Uterus (tissue), 3 donors: ENCODE measurements at regions not wholly inside any gene's neighbourhood (a gene's known extent, or its start where the extent isn't known, plus 50 kb on each side); places are given as distances from the start of the nearest gene placed in this dataset.

Experiments used
- DNase-seq, 2 donors: peaks; one replicate each; pipeline ENCODE4 v3.0.0-alpha.2; 2019 to 2020
- H3K27ac ChIP-seq, 2 donors: fragments of 200-600 bp; sonication (generic); 1 replicate in 1 of 2; 2 replicates in 1 of 2; pipeline ENCODE4 v1.5.1; 2016 to 2018
- H3K27me3 ChIP-seq, 2 donors: fragments of 200-600 bp; sonication (generic); one replicate each; pipeline ENCODE4 v1.5.1; 2018 to 2019; ENCODE audit warnings: control low read depth in 1 of 2
- H3K36me3 ChIP-seq, 2 donors: fragments of 200-600 bp; sonication (generic); one replicate each; pipeline ENCODE4 v1.5.1; 2019; ENCODE audit warnings: control low read depth in 1 of 2
- H3K4me1 ChIP-seq, 2 donors: fragments of 200-600 bp; sonication (generic); one replicate each; pipeline ENCODE4 v1.5.1; 2018 to 2019; ENCODE audit warnings: control low read depth in 1 of 2
- H3K4me3 ChIP-seq, 2 donors: fragments of 200-600 bp; sonication (generic); 1 replicate in 1 of 2; 2 replicates in 1 of 2; pipeline ENCODE4 v1.5.1; 2018 to 2019; ENCODE audit warnings: mild to moderate bottlenecking in 1 of 2
- H3K9me3 ChIP-seq, 2 donors: fragments of 200-600 bp; sonication (generic); one replicate each; pipeline ENCODE4 v1.5.1; 2019; ENCODE audit warnings: control low read depth in 1 of 2
- CTCF ChIP-seq, 4 experiments: fragments of 200-600 bp in 2 of 4; fragments of 450-650 bp in 2 of 4; sonication (generic) in 2 of 4; IDR thresholded peaks; one replicate each; pipeline ENCODE4 v1.5.1; 2016 to 2019; ENCODE audit warnings: antibody characterized with exemption in 4 of 4, mild to moderate bottlenecking in 2 of 4, moderate library complexity in 1 of 4
- POLR2A ChIP-seq, 2 donors: fragments of 450-650 bp; IDR thresholded peaks; one replicate each; pipeline ENCODE4 v1.6.1; 2016; ENCODE audit warnings: antibody characterized with exemption in 2 of 2, mild to moderate bottlenecking in 1 of 2, moderate library complexity in 1 of 2
- intact Hi-C: fragments of 100-400 bp; cut with DNase I; formaldehyde crosslinking; loops from one replicate; pipeline ENCODE4 v1.15.1; 2023; ENCODE audit warnings: low total_unique reads
- donor health status: DM: yes; HTN: yes; CAD: no.

GRCh38 chr17:10932938-10933337 is 95.1 kb upstream of the PIRT start:
- H3K36me3 ChIP-seq = no peaks in the 10 kb centered on the region
- intact Hi-C loops = no loop called here
- no peaks in the 10 kb centered on the region for H3K27me3 ChIP-seq
- TF ChIP-seq POLR2A (IDR thresholded peaks at IDR 0.05) (no peak), CTCF (IDR thresholded peaks at IDR 0.05) (no peak)
- H3K4me1 ChIP-seq = no peaks in the 10 kb centered on the region
- DNase-seq = no peak
- no peak overlapping the region for H3K27ac ChIP-seq
- no peak overlapping the region for H3K4me3 ChIP-seq
- H3K9me3 ChIP-seq = no peaks in the 10 kb centered on the region

- DNase-seq = no peak
- Histone ChIP-seq H3K9me3 (no peaks in the 10 kb centered on the region), H3K4me3 (no peak overlapping the region), H3K36me3 (no peaks in the 10 kb centered on the region), H3K4me1 (no peaks in the 10 kb centered on the region), H3K27me3 (no peaks in the 10 kb centered on the region), H3K27ac (no peak overlapping the region)
- no peak for TF ChIP-seq POLR2A (IDR thresholded peaks at IDR 0.05)
- no peak for TF ChIP-seq CTCF (IDR thresholded peaks at IDR 0.05)
- intact Hi-C loops = no loop called here
These were observed 93.2 kb upstream of the PIRT start for GRCh38 chr17:10931133-10931532.

- no peaks in the 10 kb centered on the region for H3K9me3 ChIP-seq
- H3K27me3 ChIP-seq = no peaks in the 10 kb centered on the region
- intact Hi-C loops = no loop called here
- H3K36me3 ChIP-seq = no peaks in the 10 kb centered on the region
- H3K4me1 ChIP-seq = no peaks in the 10 kb centered on the region
- no peak for TF ChIP-seq CTCF (IDR thresholded peaks at IDR 0.05)
- TF ChIP-seq POLR2A (IDR thresholded peaks at IDR 0.05) = no peak
- no peak overlapping the region for H3K4me3 ChIP-seq
- DNase-seq = no peak
- H3K27ac ChIP-seq = no peak overlapping the region
These were observed 89.8 kb upstream of the PIRT start for GRCh38 chr17:10927712-10928111.

- intact Hi-C loops = no loop called here
- no peak for DNase-seq
- no peaks in the 10 kb centered on the region for H3K36me3 ChIP-seq
- no peak overlapping the region for H3K4me3 ChIP-seq
- H3K27me3 ChIP-seq = no peaks in the 10 kb centered on the region
- H3K9me3 ChIP-seq = no peaks in the 10 kb centered on the region
- H3K4me1 ChIP-seq = no peaks in the 10 kb centered on the region
- H3K27ac ChIP-seq = no peak overlapping the region
- TF ChIP-seq POLR2A (IDR thresholded peaks at IDR 0.05) = no peak
- no peak for TF ChIP-seq CTCF (IDR thresholded peaks at IDR 0.05)
These were observed 82.7 kb upstream of the PIRT start for GRCh38 chr17:10920558-10921108.

GRCh38 chr17:10907370-10907769 is 69.5 kb upstream of the PIRT start:
- Histone ChIP-seq H3K4me1 (no peaks in the 10 kb centered on the region), H3K9me3 (no peaks in the 10 kb centered on the region), H3K4me3 (no peak overlapping the region), H3K27ac (no peak overlapping the region), H3K36me3 (no peaks in the 10 kb centered on the region), H3K27me3 (no peaks in the 10 kb centered on the region)
- TF ChIP-seq CTCF (IDR thresholded peaks at IDR 0.05) = no peak
- TF ChIP-seq POLR2A (IDR thresholded peaks at IDR 0.05) = no peak
- no peak for DNase-seq
- intact Hi-C loops = no loop called here
